ENCODE measurements at regions not wholly inside any gene's neighbourhood (a gene's known extent, or its start where the extent isn't known, plus 50 kb on each side); places are given as distances from the start of the nearest gene placed in this dataset.

GRCh38 chr16:54351171-54351570, 64.6 kb upstream of the IRX3 start:
- no peak overlapping the region for H3K9ac ChIP-seq (ENCODE audit: low read length in 3 of 3)
- H3K9me3 ChIP-seq (ENCODE audit: control insufficient read depth in 2 of 3, insufficient read depth in 1 of 3, low read length in 3 of 3) = peaks cover 0 to 12% (median 2%) of the 10 kb centered on the region in 3 donors
- no peaks in the 10 kb centered on the region for H3K27me3 ChIP-seq (ENCODE audit: control insufficient read depth, insufficient read depth, low read length)
- DNase-seq (no peak), FAIRE-seq (no peak)
- intact Hi-C loops (cut with DNase I) = no loop called here
- H3K27ac ChIP-seq (ENCODE audit: low read depth in 2 of 2, low read length in 2 of 2) = no peak overlapping the region
- no peak for TF ChIP-seq CTCF (IDR thresholded peaks at IDR 0.05; ENCODE audit: borderline replicate concordance, extremely low read depth, insufficient read depth)
- H3K4me1 ChIP-seq (ENCODE audit: control insufficient read depth in 2 of 3, insufficient read depth in 2 of 3, low read depth in 1 of 3, low read length in 3 of 3) = no peaks in the 10 kb centered on the region
- no peaks in the 10 kb centered on the region for H3K36me3 ChIP-seq (ENCODE audit: control insufficient read depth in 2 of 3, insufficient read depth in 3 of 3, low read length in 3 of 3)
- H3K4me3 ChIP-seq (ENCODE audit: low read length in 3 of 3) = no peak overlapping the region

GRCh38 chr16:54347961-54348360, 61.4 kb upstream of the IRX3 start:
- FAIRE-seq (no peak), DNase-seq (no peak)
- no peaks in the 10 kb centered on the region for H3K4me1 ChIP-seq (ENCODE audit: control insufficient read depth in 2 of 3, insufficient read depth in 2 of 3, low read depth in 1 of 3, low read length in 3 of 3)
- intact Hi-C loops (cut with DNase I) = no loop called here
- no peak overlapping the region for H3K9ac ChIP-seq (ENCODE audit: low read length in 3 of 3)
- H3K27me3 ChIP-seq (ENCODE audit: control insufficient read depth, insufficient read depth, low read length) = no peaks in the 10 kb centered on the region
- peaks cover 0 to 5% (median 0%) of the 10 kb centered on the region in 3 donors for H3K9me3 ChIP-seq (ENCODE audit: control insufficient read depth in 2 of 3, insufficient read depth in 1 of 3, low read length in 3 of 3)
- H3K36me3 ChIP-seq (ENCODE audit: control insufficient read depth in 2 of 3, insufficient read depth in 3 of 3, low read length in 3 of 3) = no peaks in the 10 kb centered on the region
- TF ChIP-seq CTCF (IDR thresholded peaks at IDR 0.05; ENCODE audit: borderline replicate concordance, extremely low read depth, insufficient read depth) = no peak
- no peak overlapping the region for H3K4me3 ChIP-seq (ENCODE audit: low read length in 3 of 3)
- H3K27ac ChIP-seq (ENCODE audit: low read depth in 2 of 2, low read length in 2 of 2) = no peak overlapping the region

GRCh38 chr16:54346041-54346440, 59.5 kb upstream of the IRX3 start:
- Histone ChIP-seq H3K4me3 (ENCODE audit: low read length in 3 of 3) (no peak overlapping the region), H3K9ac (ENCODE audit: low read length in 3 of 3) (no peak overlapping the region), H3K36me3 (ENCODE audit: control insufficient read depth in 2 of 3, insufficient read depth in 3 of 3, low read length in 3 of 3) (no peaks in the 10 kb centered on the region), H3K9me3 (ENCODE audit: control insufficient read depth in 2 of 3, insufficient read depth in 1 of 3, low read length in 3 of 3) (peaks cover 0 to 5% (median 0%) of the 10 kb centered on the region in 3 donors), H3K4me1 (ENCODE audit: control insufficient read depth in 2 of 3, insufficient read depth in 2 of 3, low read depth in 1 of 3, low read length in 3 of 3) (no peaks in the 10 kb centered on the region), H3K27ac (ENCODE audit: low read depth in 2 of 2, low read length in 2 of 2) (no peak overlapping the region), H3K27me3 (ENCODE audit: control insufficient read depth, insufficient read depth, low read length) (no peaks in the 10 kb centered on the region)
- no peak for TF ChIP-seq CTCF (IDR thresholded peaks at IDR 0.05; ENCODE audit: borderline replicate concordance, extremely low read depth, insufficient read depth)
- intact Hi-C loops (cut with DNase I) = no loop called here
- DNase-seq = no peak
- FAIRE-seq = no peak
